ENCODE measurements at regions not wholly inside any gene's neighbourhood (a gene's known extent, or its start where the extent isn't known, plus 50 kb on each side); places are given as distances from the start of the nearest gene placed in this dataset.

DNA sequence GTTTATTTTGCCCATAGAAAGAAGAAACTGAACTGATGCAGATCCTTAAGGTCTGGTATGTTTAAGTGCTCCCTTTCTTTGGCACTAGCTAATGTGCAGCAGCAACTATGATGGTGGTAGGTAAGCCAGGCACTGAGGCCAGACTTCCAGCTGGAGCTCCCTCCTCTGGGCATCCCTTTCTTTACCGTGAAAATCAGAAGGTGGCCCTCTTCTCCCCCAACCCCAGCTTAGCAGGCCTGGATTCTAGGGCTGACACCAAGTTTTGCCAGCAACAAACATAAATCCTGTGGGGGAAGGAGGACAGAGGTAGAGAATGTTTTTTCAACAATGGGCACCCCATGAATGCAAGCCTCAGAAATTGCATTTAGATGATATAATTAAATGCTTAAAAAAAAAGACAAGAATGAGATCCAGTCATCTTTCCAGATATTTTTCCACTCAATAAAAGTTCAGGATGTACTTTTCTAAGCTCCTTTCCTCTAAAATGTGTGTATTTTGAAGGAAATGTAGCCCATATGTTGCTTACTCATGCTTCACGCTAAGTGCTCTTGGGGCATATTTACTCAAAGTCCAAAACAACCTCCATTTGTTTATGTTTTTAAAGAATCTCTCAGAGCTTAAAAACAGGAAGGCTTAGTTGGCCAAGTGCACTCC lies 123.9 kb upstream of the NXT1 start:
- Histone ChIP-seq H3K9me3 (ENCODE audit: control insufficient read depth, low read length) (no peaks in the 10 kb centered on the region), H3K27ac (no peak overlapping the region), H2AFZ (no peak overlapping the region), H3K27me3 (ENCODE audit: control insufficient read depth, insufficient read depth, low read length) (no peaks in the 10 kb centered on the region), H3K4me1 (no peaks in the 10 kb centered on the region), H3K9ac (no peak overlapping the region), H3K4me3 (ENCODE audit: low read depth, low read length) (no peak overlapping the region), H3K36me3 (ENCODE audit: control insufficient read depth, insufficient read depth, low read length) (no peaks in the 10 kb centered on the region), H3K79me2 (no peaks in the 10 kb centered on the region), H3K4me2 (ENCODE audit: low read length) (no peak overlapping the region)
- TF ChIP-seq, protein P1, sequence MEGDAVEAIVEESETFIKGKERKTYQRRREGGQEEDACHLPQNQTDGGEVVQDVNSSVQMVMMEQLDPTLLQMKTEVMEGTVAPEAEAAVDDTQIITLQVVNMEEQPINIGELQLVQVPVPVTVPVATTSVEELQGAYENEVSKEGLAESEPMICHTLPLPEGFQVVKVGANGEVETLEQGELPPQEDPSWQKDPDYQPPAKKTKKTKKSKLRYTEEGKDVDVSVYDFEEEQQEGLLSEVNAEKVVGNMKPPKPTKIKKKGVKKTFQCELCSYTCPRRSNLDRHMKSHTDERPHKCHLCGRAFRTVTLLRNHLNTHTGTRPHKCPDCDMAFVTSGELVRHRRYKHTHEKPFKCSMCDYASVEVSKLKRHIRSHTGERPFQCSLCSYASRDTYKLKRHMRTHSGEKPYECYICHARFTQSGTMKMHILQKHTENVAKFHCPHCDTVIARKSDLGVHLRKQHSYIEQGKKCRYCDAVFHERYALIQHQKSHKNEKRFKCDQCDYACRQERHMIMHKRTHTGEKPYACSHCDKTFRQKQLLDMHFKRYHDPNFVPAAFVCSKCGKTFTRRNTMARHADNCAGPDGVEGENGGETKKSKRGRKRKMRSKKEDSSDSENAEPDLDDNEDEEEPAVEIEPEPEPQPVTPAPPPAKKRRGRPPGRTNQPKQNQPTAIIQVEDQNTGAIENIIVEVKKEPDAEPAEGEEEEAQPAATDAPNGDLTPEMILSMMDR (IDR thresholded peaks at IDR 0.05) = no peak

DNA sequence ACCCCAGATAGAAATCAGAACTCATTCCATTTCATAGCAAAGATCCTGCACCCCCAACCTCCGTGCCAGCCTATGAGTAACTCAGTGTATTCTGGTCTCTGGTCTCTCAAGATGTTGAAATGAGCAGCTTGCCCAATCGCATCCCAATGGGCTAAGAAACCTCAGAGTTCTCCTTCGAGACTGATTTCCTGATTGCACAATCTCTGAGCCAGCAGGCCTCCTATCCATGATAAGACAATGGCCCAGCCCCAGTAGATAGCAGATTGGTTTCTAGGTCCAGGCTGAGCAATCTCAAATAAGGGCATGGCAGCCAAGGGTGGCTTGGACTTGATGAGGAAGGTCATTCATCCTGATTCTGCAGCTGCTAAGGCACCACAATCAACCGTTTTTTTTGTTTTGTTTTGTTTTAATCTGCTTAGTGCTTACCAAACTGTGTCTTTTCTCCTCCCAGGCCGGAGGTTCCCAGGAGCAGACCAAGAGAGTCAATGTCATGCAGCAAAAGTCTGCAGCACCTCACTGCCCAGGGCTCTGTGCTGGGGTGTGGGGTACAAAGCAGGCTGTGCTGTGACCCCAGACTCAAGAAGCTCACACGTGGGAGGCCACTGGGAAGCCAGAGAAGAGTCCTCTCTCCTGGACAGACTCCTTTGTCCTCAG lies 125.1 kb upstream of the NXT1 start:
- Histone ChIP-seq H3K36me3 (ENCODE audit: control insufficient read depth, insufficient read depth, low read length) (peaks cover 2% of the 10 kb centered on the region), H3K27ac (no peak overlapping the region), H3K4me1 (no peaks in the 10 kb centered on the region), H3K9ac (no peak overlapping the region), H3K79me2 (no peaks in the 10 kb centered on the region), H3K9me3 (ENCODE audit: control insufficient read depth, low read length) (peaks cover 5% of the 10 kb centered on the region), H2AFZ (no peak overlapping the region), H3K4me3 (ENCODE audit: low read depth, low read length) (no peak overlapping the region), H3K4me2 (ENCODE audit: low read length) (no peak overlapping the region), H3K27me3 (ENCODE audit: control insufficient read depth, insufficient read depth, low read length) (no peaks in the 10 kb centered on the region)
- TF ChIP-seq, protein P1 (IDR thresholded peaks at IDR 0.05) = no peak

DNA sequence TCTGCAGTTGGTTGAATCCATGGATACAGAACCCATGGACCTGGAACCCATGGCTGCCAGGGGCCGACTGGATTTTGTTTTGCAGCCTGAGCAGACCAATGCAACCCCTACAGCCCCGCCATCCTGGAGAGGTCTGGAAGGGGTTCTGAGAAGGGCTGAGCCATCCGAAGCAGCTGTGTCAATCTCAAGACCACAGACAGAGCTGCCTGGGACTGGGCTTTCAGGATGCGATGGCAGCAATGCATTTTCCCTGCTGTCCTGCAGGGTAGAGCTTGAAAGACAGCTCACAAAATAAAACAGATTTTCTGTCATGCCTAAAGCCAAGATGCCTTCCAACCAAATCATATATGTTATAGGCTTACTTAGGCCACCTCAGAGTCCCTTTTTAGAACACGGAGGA lies 125.8 kb upstream of the NXT1 start:
- TF ChIP-seq, protein P1 (IDR thresholded peaks at IDR 0.05) = no peak
- Histone ChIP-seq H3K27ac (no peak overlapping the region), H2AFZ (no peak overlapping the region), H3K4me1 (no peaks in the 10 kb centered on the region), H3K79me2 (no peaks in the 10 kb centered on the region), H3K4me3 (ENCODE audit: low read depth, low read length) (no peak overlapping the region), H3K9ac (no peak overlapping the region), H3K27me3 (ENCODE audit: control insufficient read depth, insufficient read depth, low read length) (no peaks in the 10 kb centered on the region), H3K9me3 (ENCODE audit: control insufficient read depth, low read length) (peaks cover 5% of the 10 kb centered on the region), H3K4me2 (ENCODE audit: low read length) (no peak overlapping the region), H3K36me3 (ENCODE audit: control insufficient read depth, insufficient read depth, low read length) (peaks cover 2% of the 10 kb centered on the region)

DNA sequence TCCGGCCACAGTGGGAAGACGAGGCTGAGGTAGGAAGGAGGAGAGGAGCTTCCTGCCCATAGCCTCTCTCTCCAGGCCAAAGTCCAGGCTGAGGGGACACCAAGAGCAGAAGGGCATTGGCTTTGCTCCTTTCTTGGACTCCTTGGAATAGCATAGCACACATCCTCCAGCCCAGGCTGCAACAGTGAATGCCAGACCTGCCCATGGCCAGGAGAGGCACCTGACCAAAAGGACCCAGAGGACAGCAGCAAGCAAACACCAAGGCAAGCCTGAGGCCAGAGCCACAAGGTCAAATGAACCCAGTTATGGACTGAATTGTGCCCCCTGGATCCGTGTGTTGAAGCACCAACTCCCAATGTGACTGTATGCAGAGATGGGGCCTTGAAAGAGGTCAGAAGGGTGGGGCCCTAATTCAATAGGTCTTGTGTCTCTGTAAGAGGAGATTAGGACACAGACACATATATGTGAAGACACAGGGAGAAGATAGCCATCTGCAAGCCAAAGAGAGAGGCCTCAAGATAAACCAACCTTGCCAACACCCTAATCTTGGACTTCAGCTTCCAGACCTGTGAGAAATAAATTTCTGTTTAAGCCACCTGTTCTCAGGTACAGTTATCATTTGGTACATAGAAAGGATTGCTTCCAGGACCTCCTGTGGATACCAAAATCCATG lies 126.5 kb upstream of the NXT1 start:
- Histone ChIP-seq H3K9ac (no peak overlapping the region), H3K36me3 (ENCODE audit: control insufficient read depth, insufficient read depth, low read length) (peaks cover 2% of the 10 kb centered on the region)
- TF ChIP-seq, protein P1 (IDR thresholded peaks at IDR 0.05) = no peak

More for the DNA sequence above, 126.5 kb upstream of the NXT1 start:
- H2AFZ ChIP-seq = no peak overlapping the region
- H3K9me3 ChIP-seq (ENCODE audit: control insufficient read depth, low read length) = peaks cover 5% of the 10 kb centered on the region
- no peak overlapping the region for H3K4me2 ChIP-seq (ENCODE audit: low read length)
- no peaks in the 10 kb centered on the region for H3K79me2 ChIP-seq
- H3K4me1 ChIP-seq = no peaks in the 10 kb centered on the region
- no peak overlapping the region for H3K27ac ChIP-seq
- no peak overlapping the region for H3K4me3 ChIP-seq (ENCODE audit: low read depth, low read length)
- no peaks in the 10 kb centered on the region for H3K27me3 ChIP-seq (ENCODE audit: control insufficient read depth, insufficient read depth, low read length)
